Mucosa of rectum (tissue), 2 donors: ENCODE measurements at regions not wholly inside any gene's neighbourhood (a gene's known extent, or its start where the extent isn't known, plus 50 kb on each side); places are given as distances from the start of the nearest gene placed in this dataset.

Experiments
- H3K27ac ChIP-seq, 2 donors: one replicate each; pipeline ENCODE4 v1.7.0; 2013; ENCODE audit warnings: inconsistent platforms in 2 of 2, low read depth in 2 of 2, low read length in 2 of 2
- H3K27me3 ChIP-seq, 2 donors: one replicate each; pipeline ENCODE4 v1.7.0; 2013; ENCODE audit warnings: low read length in 2 of 2; ENCODE audit not compliant: control insufficient read depth in 2 of 2, insufficient read depth in 2 of 2
- H3K36me3 ChIP-seq, 2 donors: one replicate each; pipeline ENCODE4 v1.7.0; 2013; ENCODE audit warnings: low read length in 2 of 2; ENCODE audit not compliant: control insufficient read depth in 2 of 2, insufficient read depth in 2 of 2
- H3K4me1 ChIP-seq, 2 donors: one replicate each; pipeline ENCODE4 v1.7.0; 2013; ENCODE audit warnings: low read length in 2 of 2, mild to moderate bottlenecking in 1 of 2; ENCODE audit not compliant: control insufficient read depth in 2 of 2, insufficient read depth in 2 of 2
- H3K4me3 ChIP-seq, 2 donors: one replicate each; pipeline ENCODE4 v1.7.0; 2013; ENCODE audit warnings: low read length in 2 of 2
- H3K9ac ChIP-seq, 2 donors: one replicate each; pipeline ENCODE4 v1.7.0; 2013; ENCODE audit warnings: low read length in 2 of 2, low read depth in 1 of 2, mild to moderate bottlenecking in 1 of 2
- H3K9me3 ChIP-seq, 2 donors: one replicate each; pipeline ENCODE4 v1.7.0; 2013; ENCODE audit warnings: low read length in 2 of 2; ENCODE audit not compliant: control insufficient read depth in 2 of 2
- donor health status: healthy.
- donor health status: Normal muscosa, but diverticular disease.

- Histone ChIP-seq H3K36me3 (no peaks in the 10 kb centered on the region), H3K9me3 (no peaks in the 10 kb centered on the region), H3K9ac (no peak overlapping the region), H3K27me3 (no peaks in the 10 kb centered on the region), H3K4me3 (no peak overlapping the region), H3K4me1 (no peaks in the 10 kb centered on the region), H3K27ac (no peak overlapping the region)
Observed at GRCh38 chr14:46788994-46789393, 137.4 kb upstream of the RPL10L start.

DNA sequence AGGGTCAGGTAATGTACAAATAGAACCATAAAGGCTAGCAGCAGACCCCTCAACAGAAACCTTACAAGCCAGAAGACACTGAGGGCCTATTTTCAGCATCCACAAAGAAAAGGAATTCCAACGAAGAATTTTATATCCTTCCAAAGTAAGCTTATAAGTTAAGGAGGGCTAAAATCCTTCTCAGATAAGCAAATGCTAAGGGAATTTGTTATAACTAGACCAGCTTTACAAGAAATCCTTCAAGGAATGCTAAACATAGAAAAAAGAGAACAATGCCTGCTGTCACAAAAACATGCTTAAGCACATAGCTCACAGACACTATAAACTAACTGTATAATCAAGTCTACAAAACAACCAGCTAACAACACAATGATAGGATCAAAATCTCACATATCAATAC is 130.7 kb upstream of the RPL10L start:
- Histone ChIP-seq H3K36me3 (no peaks in the 10 kb centered on the region), H3K27me3 (no peaks in the 10 kb centered on the region), H3K4me1 (no peaks in the 10 kb centered on the region), H3K9ac (no peak overlapping the region), H3K4me3 (no peak overlapping the region), H3K9me3 (peaks cover 0 to 8% of the 10 kb centered on the region in 2 donors), H3K27ac (no peak overlapping the region)

GRCh38 chr14:46769292-46769691 is 117.7 kb upstream of the RPL10L start:
- no peak overlapping the region for H3K4me3 ChIP-seq
- no peak overlapping the region for H3K9ac ChIP-seq
- no peaks in the 10 kb centered on the region for H3K4me1 ChIP-seq
- H3K36me3 ChIP-seq: no peaks in the 10 kb centered on the region
- no peaks in the 10 kb centered on the region for H3K27me3 ChIP-seq
- no peak overlapping the region for H3K27ac ChIP-seq
- H3K9me3 ChIP-seq: no peaks in the 10 kb centered on the region

- Histone ChIP-seq H3K27me3 (no peaks in the 10 kb centered on the region), H3K4me3 (no peak overlapping the region), H3K9me3 (no peaks in the 10 kb centered on the region), H3K9ac (no peak overlapping the region), H3K4me1 (no peaks in the 10 kb centered on the region), H3K27ac (no peak overlapping the region), H3K36me3 (no peaks in the 10 kb centered on the region)
Observed at GRCh38 chr14:46747001-46747652, 95.5 kb upstream of the RPL10L start.

DNA sequence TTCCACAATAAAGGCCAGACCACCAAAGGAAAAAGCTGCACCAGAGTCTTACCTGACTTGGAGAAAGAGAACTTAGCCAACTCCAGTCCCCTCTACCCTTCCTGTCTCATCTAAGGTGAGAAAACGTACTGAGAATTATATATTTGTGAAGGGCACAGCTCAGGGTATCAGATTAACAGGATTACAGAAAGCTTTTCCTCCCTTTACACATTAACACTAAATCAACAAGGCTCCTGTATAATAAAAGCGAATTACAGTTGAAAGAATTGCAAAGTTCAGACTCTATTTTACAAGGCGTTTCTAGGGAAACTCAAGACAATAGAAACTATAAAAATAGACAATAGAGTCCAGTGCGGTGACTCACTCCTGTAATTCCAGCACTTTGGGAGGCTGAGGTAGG is 82.7 kb upstream of the RPL10L start:
- H3K4me3 ChIP-seq: peak overlapping the region; percentile 70 to 86
- H3K9ac ChIP-seq: peak overlapping the region; percentile 63 to 72

GRCh38 chr14:46717211-46717610 is 65.6 kb upstream of the RPL10L start:
- H3K27me3 ChIP-seq: no peaks in the 10 kb centered on the region
- H3K27ac ChIP-seq: no peak overlapping the region
- H3K9ac ChIP-seq: no peak overlapping the region
- H3K4me3 ChIP-seq: no peak overlapping the region
- no peaks in the 10 kb centered on the region for H3K4me1 ChIP-seq
- no peaks in the 10 kb centered on the region for H3K36me3 ChIP-seq
- no peaks in the 10 kb centered on the region for H3K9me3 ChIP-seq

More for the DNA sequence above, 82.7 kb upstream of the RPL10L start:
- Histone ChIP-seq H3K27me3 (no peaks in the 10 kb centered on the region), H3K4me1 (no peaks in the 10 kb centered on the region), H3K36me3 (no peaks in the 10 kb centered on the region), H3K27ac (peak overlapping the region; percentile 85 to 86), H3K9me3 (no peaks in the 10 kb centered on the region)
